SK-N-SH treated with all-trans-retinoic acid at 6 μM for 48 hours (cell line): ENCODE measurements at regions not wholly inside any gene's neighbourhood (a gene's known extent, or its start where the extent isn't known, plus 50 kb on each side); places are given as distances from the start of the nearest gene placed in this dataset.

Experiments used
- ATAC-seq: fragments of 200-7000 bp; cut with Tn5 transposase; 3 replicates; pipeline ENCODE4 v1.9.1; 2020; ENCODE audit warnings: mild to moderate bottlenecking, moderate library complexity
- ARNTL ChIP-seq: fragments of 450-650 bp; formaldehyde crosslinking; IDR thresholded peaks from 2 replicates; pipeline ENCODE4 v1.5.0; 2020; ENCODE audit warnings: low read depth, mild to moderate bottlenecking, moderate library complexity, borderline replicate concordance
- BACH2 ChIP-seq: fragments of 250-450 bp; sonication (Bioruptor Pico); IDR thresholded peaks from 2 replicates; pipeline ENCODE4 v1.9.0; 2021; ENCODE audit warnings: mild to moderate bottlenecking, borderline replicate concordance
- CSDC2 ChIP-seq: fragments of 250-450 bp; sonication (Bioruptor Pico); IDR thresholded peaks from 2 replicates; pipeline ENCODE4 v1.5.0; 2020; ENCODE audit warnings: mild to moderate bottlenecking, moderate library complexity
- ESRRG ChIP-seq: fragments of 250-450 bp; sonication (Bioruptor Pico); IDR thresholded peaks from 2 replicates; pipeline ENCODE4 v1.6.1; 2021; ENCODE audit warnings: mild to moderate bottlenecking
- GLIS3 ChIP-seq: fragments of 250-450 bp; sonication (Bioruptor Pico); IDR thresholded peaks from 2 replicates; pipeline ENCODE4 v1.5.0; 2020; ENCODE audit warnings: mild to moderate bottlenecking, moderate library complexity
- ISL1 ChIP-seq: fragments of 250-450 bp; sonication (Bioruptor Pico); IDR thresholded peaks from 2 replicates; pipeline ENCODE4 v2.1.2; 2022; ENCODE audit warnings: mild to moderate bottlenecking, moderate library complexity
- OSR1 ChIP-seq: fragments of 250-450 bp; sonication (Bioruptor Pico); IDR thresholded peaks from 2 replicates; pipeline ENCODE4 v1.8.0; 2022; ENCODE audit warnings: moderate library complexity, mild to moderate bottlenecking, inconsistent platforms
- PPARA ChIP-seq: fragments of 250-450 bp; sonication (Bioruptor Pico); IDR thresholded peaks from 2 replicates; pipeline ENCODE4 v1.5.0; 2020; ENCODE audit warnings: mild to moderate bottlenecking, borderline replicate concordance
- SNAI2 ChIP-seq: fragments of 250-450 bp; sonication (Bioruptor Pico); IDR thresholded peaks from 2 replicates; pipeline ENCODE4 v1.5.0; 2020; ENCODE audit warnings: mild to moderate bottlenecking, moderate library complexity
- TCF4 ChIP-seq: fragments of 250-450 bp; sonication (Bioruptor Pico); IDR thresholded peaks from 2 replicates; pipeline ENCODE4 v1.8.0; 2021; ENCODE audit warnings: mild to moderate bottlenecking, moderate library complexity, borderline replicate concordance
- TOX ChIP-seq: fragments of 250-450 bp; sonication (Bioruptor Pico); IDR thresholded peaks from 2 replicates; pipeline ENCODE4 v1.8.0; 2021; ENCODE audit warnings: mild to moderate bottlenecking, moderate library complexity, borderline replicate concordance
- ZC3H10 ChIP-seq: fragments of 250-450 bp; sonication (Bioruptor Pico); IDR thresholded peaks from 2 replicates; pipeline ENCODE4 v1.5.1; 2021; ENCODE audit warnings: mild to moderate bottlenecking, moderate library complexity
- ZFP3 ChIP-seq: fragments of 250-450 bp; sonication (Bioruptor Pico); IDR thresholded peaks from 2 replicates; pipeline ENCODE4 v1.5.0; 2020; ENCODE audit warnings: mild to moderate bottlenecking, moderate library complexity
- ZFP30 ChIP-seq: fragments of 450-650 bp; formaldehyde crosslinking; IDR thresholded peaks from 2 replicates; pipeline ENCODE4 v1.5.0; 2022; ENCODE audit warnings: mild to moderate bottlenecking, moderate library complexity
- ZNF565 ChIP-seq: fragments of 450-650 bp; formaldehyde crosslinking; conservative IDR thresholded peaks from 2 replicates; pipeline ENCODE4 v1.5.0; 2020; ENCODE audit warnings: low read depth, mild to moderate bottlenecking, moderate library complexity
- ZNF70 ChIP-seq: fragments of 450-650 bp; formaldehyde crosslinking; IDR thresholded peaks from 2 replicates; pipeline ENCODE4 v1.5.0; 2020; ENCODE audit warnings: mild to moderate bottlenecking, moderate library complexity
- ZNF8 ChIP-seq: fragments of 450-650 bp; formaldehyde crosslinking; IDR thresholded peaks from 2 replicates; pipeline ENCODE4 v1.5.0; 2020; ENCODE audit warnings: mild to moderate bottlenecking, moderate library complexity
- TF ChIP-seq, protein P1 (sequence below): fragments of 250-450 bp; sonication (Bioruptor Pico); IDR thresholded peaks from 2 replicates; pipeline ENCODE4 v1.8.0; 2021; ENCODE audit warnings: low read depth, mild to moderate bottlenecking, moderate library complexity, borderline replicate concordance
- TF ChIP-seq, protein P2 (sequence below): fragments of 250-450 bp; sonication (Bioruptor Pico); IDR thresholded peaks from 2 replicates; pipeline ENCODE4 v1.5.0; 2020; ENCODE audit warnings: mild to moderate bottlenecking, moderate library complexity
- TF ChIP-seq, protein P3 (sequence below): fragments of 250-450 bp; sonication (Bioruptor Pico); IDR thresholded peaks from 2 replicates; pipeline ENCODE4 v1.8.0; 2020; ENCODE audit warnings: mild to moderate bottlenecking, moderate library complexity, borderline replicate concordance
- TF ChIP-seq, protein P4 (sequence below): fragments of 250-450 bp; sonication (Bioruptor Pico); IDR thresholded peaks from 2 replicates; pipeline ENCODE4 v1.5.1; 2020; ENCODE audit warnings: low read depth, mild to moderate bottlenecking, moderate library complexity
- TF ChIP-seq, protein P5 (sequence below): fragments of 250-450 bp; sonication (Bioruptor Pico); IDR thresholded peaks from 2 replicates; pipeline ENCODE4 v1.5.1; 2021; ENCODE audit warnings: mild to moderate bottlenecking, moderate library complexity

DNA sequence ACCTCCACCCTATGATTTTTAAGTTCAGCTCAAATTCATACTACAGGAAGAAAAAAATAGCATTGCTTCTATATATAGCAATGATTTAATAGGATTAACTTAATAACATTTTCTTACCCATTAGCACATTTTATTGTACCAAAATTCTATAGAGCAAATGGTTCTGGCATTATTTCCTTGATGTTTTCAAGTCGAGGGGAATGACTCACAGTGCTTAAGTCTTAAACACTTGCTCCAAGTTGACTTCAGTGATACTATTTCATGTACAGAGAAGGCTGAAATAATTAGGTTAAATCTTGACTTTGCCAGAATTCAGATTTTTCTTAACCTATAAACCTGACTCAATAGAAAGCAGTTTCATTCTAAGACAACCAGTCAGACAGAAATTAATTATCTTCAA is 1133.8 kb downstream of the SORCS3 start:
- TF ChIP-seq ZFP3 (CRISPR knock-in tag) (no peak), ZNF8 (CRISPR knock-in tag) (no peak), OSR1 (CRISPR knock-in tag) (no peak), PPARA (no peak), BACH2 (CRISPR knock-in tag) (no peak), ARNTL (CRISPR knock-in tag) (no peak), ISL1 (CRISPR knock-in tag) (no peak), TOX (CRISPR knock-in tag) (no peak), ZNF70 (no peak), TCF4 (CRISPR knock-in tag) (no peak), ZFP30 (no peak), CSDC2 (CRISPR knock-in tag) (no peak), ZC3H10 (CRISPR knock-in tag) (no peak), ESRRG (no peak)
- TF ChIP-seq, protein P1, sequence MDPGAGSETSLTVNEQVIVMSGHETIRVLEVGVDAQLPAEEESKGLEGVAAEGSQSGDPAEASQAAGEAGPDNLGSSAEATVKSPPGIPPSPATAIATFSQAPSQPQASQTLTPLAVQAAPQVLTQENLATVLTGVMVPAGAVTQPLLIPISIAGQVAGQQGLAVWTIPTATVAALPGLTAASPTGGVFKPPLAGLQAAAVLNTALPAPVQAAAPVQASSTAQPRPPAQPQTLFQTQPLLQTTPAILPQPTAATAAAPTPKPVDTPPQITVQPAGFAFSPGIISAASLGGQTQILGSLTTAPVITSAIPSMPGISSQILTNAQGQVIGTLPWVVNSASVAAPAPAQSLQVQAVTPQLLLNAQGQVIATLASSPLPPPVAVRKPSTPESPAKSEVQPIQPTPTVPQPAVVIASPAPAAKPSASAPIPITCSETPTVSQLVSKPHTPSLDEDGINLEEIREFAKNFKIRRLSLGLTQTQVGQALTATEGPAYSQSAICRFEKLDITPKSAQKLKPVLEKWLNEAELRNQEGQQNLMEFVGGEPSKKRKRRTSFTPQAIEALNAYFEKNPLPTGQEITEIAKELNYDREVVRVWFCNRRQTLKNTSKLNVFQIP, result no peak
- TF ChIP-seq, protein P2, sequence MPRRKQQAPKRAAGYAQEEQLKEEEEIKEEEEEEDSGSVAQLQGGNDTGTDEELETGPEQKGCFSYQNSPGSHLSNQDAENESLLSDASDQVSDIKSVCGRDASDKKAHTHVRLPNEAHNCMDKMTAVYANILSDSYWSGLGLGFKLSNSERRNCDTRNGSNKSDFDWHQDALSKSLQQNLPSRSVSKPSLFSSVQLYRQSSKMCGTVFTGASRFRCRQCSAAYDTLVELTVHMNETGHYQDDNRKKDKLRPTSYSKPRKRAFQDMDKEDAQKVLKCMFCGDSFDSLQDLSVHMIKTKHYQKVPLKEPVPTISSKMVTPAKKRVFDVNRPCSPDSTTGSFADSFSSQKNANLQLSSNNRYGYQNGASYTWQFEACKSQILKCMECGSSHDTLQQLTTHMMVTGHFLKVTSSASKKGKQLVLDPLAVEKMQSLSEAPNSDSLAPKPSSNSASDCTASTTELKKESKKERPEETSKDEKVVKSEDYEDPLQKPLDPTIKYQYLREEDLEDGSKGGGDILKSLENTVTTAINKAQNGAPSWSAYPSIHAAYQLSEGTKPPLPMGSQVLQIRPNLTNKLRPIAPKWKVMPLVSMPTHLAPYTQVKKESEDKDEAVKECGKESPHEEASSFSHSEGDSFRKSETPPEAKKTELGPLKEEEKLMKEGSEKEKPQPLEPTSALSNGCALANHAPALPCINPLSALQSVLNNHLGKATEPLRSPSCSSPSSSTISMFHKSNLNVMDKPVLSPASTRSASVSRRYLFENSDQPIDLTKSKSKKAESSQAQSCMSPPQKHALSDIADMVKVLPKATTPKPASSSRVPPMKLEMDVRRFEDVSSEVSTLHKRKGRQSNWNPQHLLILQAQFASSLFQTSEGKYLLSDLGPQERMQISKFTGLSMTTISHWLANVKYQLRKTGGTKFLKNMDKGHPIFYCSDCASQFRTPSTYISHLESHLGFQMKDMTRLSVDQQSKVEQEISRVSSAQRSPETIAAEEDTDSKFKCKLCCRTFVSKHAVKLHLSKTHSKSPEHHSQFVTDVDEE (CRISPR knock-in tag), result no peak
- TF ChIP-seq, protein P3, sequence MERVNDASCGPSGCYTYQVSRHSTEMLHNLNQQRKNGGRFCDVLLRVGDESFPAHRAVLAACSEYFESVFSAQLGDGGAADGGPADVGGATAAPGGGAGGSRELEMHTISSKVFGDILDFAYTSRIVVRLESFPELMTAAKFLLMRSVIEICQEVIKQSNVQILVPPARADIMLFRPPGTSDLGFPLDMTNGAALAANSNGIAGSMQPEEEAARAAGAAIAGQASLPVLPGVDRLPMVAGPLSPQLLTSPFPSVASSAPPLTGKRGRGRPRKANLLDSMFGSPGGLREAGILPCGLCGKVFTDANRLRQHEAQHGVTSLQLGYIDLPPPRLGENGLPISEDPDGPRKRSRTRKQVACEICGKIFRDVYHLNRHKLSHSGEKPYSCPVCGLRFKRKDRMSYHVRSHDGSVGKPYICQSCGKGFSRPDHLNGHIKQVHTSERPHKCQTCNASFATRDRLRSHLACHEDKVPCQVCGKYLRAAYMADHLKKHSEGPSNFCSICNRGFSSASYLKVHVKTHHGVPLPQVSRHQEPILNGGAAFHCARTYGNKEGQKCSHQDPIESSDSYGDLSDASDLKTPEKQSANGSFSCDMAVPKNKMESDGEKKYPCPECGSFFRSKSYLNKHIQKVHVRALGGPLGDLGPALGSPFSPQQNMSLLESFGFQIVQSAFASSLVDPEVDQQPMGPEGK (CRISPR knock-in tag), result no peak
- TF ChIP-seq, protein P4, sequence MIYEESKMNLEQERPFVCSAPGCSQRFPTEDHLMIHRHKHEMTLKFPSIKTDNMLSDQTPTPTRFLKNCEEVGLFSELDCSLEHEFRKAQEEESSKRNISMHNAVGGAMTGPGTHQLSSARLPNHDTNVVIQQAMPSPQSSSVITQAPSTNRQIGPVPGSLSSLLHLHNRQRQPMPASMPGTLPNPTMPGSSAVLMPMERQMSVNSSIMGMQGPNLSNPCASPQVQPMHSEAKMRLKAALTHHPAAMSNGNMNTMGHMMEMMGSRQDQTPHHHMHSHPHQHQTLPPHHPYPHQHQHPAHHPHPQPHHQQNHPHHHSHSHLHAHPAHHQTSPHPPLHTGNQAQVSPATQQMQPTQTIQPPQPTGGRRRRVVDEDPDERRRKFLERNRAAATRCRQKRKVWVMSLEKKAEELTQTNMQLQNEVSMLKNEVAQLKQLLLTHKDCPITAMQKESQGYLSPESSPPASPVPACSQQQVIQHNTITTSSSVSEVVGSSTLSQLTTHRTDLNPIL (CRISPR knock-in tag), result no peak
- TF ChIP-seq, all 23 proteins: peak for 0
- ATAC-seq, result no peak

DNA sequence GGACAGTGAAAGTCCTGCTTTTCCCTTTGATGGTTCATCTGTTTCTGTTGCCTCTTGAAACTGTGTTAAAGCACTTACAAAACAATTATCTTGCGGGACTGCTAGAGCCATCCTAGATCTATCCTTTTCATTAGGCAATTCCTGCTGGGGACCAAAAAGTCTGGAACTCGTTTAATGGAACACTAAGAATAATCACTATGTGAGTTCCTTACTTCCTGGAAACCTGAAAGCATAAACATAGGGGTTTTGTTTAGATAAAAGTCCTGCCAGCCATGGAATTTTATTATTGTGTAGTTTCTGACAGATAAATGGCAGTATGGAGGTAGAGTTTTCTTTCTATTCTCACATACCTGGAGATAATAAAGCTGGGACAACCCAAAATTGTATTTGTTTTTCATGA is 1133.3 kb downstream of the SORCS3 start:
- ATAC-seq, result no peak
- TF ChIP-seq ARNTL (CRISPR knock-in tag) (no peak), ZFP3 (CRISPR knock-in tag) (no peak), GLIS3 (CRISPR knock-in tag) (no peak), SNAI2 (no peak), ZFP30 (no peak), PPARA (no peak), ZC3H10 (CRISPR knock-in tag) (no peak), ZNF70 (no peak), ZNF565 (CRISPR knock-in tag) (no peak), ZNF8 (CRISPR knock-in tag) (no peak), TOX (CRISPR knock-in tag) (no peak), ISL1 (CRISPR knock-in tag) (no peak)
- TF ChIP-seq, protein P4 (CRISPR knock-in tag), result no peak
- TF ChIP-seq, protein P5, sequence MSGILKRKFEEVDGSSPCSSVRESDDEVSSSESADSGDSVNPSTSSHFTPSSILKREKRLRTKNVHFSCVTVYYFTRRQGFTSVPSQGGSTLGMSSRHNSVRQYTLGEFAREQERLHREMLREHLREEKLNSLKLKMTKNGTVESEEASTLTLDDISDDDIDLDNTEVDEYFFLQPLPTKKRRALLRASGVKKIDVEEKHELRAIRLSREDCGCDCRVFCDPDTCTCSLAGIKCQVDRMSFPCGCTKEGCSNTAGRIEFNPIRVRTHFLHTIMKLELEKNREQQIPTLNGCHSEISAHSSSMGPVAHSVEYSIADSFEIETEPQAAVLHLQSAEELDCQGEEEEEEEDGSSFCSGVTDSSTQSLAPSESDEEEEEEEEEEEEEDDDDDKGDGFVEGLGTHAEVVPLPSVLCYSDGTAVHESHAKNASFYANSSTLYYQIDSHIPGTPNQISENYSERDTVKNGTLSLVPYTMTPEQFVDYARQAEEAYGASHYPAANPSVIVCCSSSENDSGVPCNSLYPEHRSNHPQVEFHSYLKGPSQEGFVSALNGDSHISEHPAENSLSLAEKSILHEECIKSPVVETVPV (CRISPR knock-in tag), result no peak
